ENCODE measurements at regions not wholly inside any gene's neighbourhood (a gene's known extent, or its start where the extent isn't known, plus 50 kb on each side); places are given as distances from the start of the nearest gene placed in this dataset.

DNA sequence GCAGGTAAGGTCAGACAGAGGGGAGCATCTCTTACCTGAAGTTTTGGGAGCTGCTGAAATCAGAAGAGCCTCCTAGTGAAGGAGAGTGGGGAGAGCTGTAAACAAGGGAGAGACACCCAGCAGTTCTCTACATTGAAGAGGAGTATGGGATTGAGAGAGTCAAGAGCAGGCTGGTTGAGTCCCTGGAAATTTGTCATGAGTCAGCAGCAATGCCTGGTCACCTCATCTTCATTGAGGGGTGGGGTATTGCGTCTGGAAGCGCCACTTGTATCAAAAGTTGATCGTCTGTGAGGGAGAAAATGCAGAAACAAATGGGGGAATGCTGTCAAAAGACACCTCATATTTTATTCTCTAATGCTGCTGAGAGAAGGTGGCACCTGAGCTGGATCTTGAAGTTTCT is 256.6 kb upstream of the CFAP20DC start:
- TF ChIP-seq, protein P1, sequence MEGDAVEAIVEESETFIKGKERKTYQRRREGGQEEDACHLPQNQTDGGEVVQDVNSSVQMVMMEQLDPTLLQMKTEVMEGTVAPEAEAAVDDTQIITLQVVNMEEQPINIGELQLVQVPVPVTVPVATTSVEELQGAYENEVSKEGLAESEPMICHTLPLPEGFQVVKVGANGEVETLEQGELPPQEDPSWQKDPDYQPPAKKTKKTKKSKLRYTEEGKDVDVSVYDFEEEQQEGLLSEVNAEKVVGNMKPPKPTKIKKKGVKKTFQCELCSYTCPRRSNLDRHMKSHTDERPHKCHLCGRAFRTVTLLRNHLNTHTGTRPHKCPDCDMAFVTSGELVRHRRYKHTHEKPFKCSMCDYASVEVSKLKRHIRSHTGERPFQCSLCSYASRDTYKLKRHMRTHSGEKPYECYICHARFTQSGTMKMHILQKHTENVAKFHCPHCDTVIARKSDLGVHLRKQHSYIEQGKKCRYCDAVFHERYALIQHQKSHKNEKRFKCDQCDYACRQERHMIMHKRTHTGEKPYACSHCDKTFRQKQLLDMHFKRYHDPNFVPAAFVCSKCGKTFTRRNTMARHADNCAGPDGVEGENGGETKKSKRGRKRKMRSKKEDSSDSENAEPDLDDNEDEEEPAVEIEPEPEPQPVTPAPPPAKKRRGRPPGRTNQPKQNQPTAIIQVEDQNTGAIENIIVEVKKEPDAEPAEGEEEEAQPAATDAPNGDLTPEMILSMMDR (IDR thresholded peaks at IDR 0.05), result no peak
- TF ChIP-seq POLR2A (IDR thresholded peaks at IDR 0.05) (no peak), EP300 (IDR thresholded peaks at IDR 0.05) (no peak)
